CD4-positive, CD25-positive, alpha-beta regulatory T cell (primary cell): ENCODE measurements at regions not wholly inside any gene's neighbourhood (a gene's known extent, or its start where the extent isn't known, plus 50 kb on each side); places are given as distances from the start of the nearest gene placed in this dataset.
"Not testable (repeated sequence)": the region's sequence is repeated elsewhere in the genome, so short reads cannot be mapped to it uniquely, and the experiment has no call there.

Experiments used
- ATAC-seq, 2 donors: fragments of 150-1000 bp; cut with Tn5 transposase; one replicate each; pipeline ENCODE4 v1.10.0; 2021; ENCODE audit warnings: low read depth in 2 of 2, moderate number of reproducible peaks in 2 of 2, moderate library complexity in 1 of 2
- DNase-seq, 3 donors: peaks; one replicate each; pipeline versions ENCODE4 v3.0.0 to v3.0.0-alpha.2; 2012 to 2022; ENCODE audit warnings: mixed read lengths in 1 of 3
- H3K27ac ChIP-seq: one replicate; pipeline ENCODE4 v1.7.0; 2013; ENCODE audit warnings: mild to moderate bottlenecking, low read length; ENCODE audit not compliant: insufficient read depth, poor library complexity, severe bottlenecking
- H3K27me3 ChIP-seq: one replicate; pipeline ENCODE4 v1.7.0; 2013; ENCODE audit warnings: low read length; ENCODE audit not compliant: control insufficient read depth, insufficient read depth
- H3K36me3 ChIP-seq: one replicate; pipeline ENCODE4 v1.7.0; 2013; ENCODE audit warnings: mild to moderate bottlenecking, low read length, moderate library complexity; ENCODE audit not compliant: control insufficient read depth, insufficient read depth
- H3K4me1 ChIP-seq: 2 replicates; pipeline ENCODE4 v1.7.0; 2013; ENCODE audit warnings: mild to moderate bottlenecking, low read length; ENCODE audit not compliant: insufficient read depth, control insufficient read depth, poor library complexity, severe bottlenecking
- H3K4me3 ChIP-seq: one replicate; pipeline ENCODE4 v1.7.0; 2013; ENCODE audit warnings: low read depth, mild to moderate bottlenecking, low read length, moderate library complexity
- H3K9me3 ChIP-seq, 2 experiments: 1 replicate in 1 of 2; 2 replicates in 1 of 2; pipeline ENCODE4 v1.7.0; 2013; ENCODE audit warnings: low read length in 2 of 2, mild to moderate bottlenecking in 1 of 2, moderate library complexity in 1 of 2; ENCODE audit not compliant: control insufficient read depth in 2 of 2
- H3K27ac Mint-ChIP-seq, 3 donors: one replicate each; pipeline ENCODE4 v1.8.0; 2020 to 2022; ENCODE audit warnings: mild to moderate bottlenecking in 3 of 3, mixed read lengths in 3 of 3, moderate library complexity in 2 of 3
- H3K27me3 Mint-ChIP-seq: one replicate; pipeline ENCODE4 v1.8.0; 2022; ENCODE audit warnings: mild to moderate bottlenecking, mixed read lengths
- H3K36me3 Mint-ChIP-seq: one replicate; pipeline ENCODE4 v1.8.0; 2020; ENCODE audit warnings: mixed read lengths
- H3K4me1 Mint-ChIP-seq, 4 donors: one replicate each; pipeline ENCODE4 v1.8.0; 2020 to 2022; ENCODE audit warnings: mixed read lengths in 4 of 4, mild to moderate bottlenecking in 1 of 4
- H3K4me3 Mint-ChIP-seq, 4 donors: one replicate each; pipeline ENCODE4 v1.8.0; 2020 to 2022; ENCODE audit warnings: mild to moderate bottlenecking in 4 of 4, mixed read lengths in 4 of 4, moderate library complexity in 3 of 4
- H3K9me3 Mint-ChIP-seq, 7 donors: one replicate each; pipeline ENCODE4 v1.8.0; 2020 to 2022; ENCODE audit warnings: mixed read lengths in 7 of 7, mild to moderate bottlenecking in 3 of 7, moderate library complexity in 2 of 7

DNA sequence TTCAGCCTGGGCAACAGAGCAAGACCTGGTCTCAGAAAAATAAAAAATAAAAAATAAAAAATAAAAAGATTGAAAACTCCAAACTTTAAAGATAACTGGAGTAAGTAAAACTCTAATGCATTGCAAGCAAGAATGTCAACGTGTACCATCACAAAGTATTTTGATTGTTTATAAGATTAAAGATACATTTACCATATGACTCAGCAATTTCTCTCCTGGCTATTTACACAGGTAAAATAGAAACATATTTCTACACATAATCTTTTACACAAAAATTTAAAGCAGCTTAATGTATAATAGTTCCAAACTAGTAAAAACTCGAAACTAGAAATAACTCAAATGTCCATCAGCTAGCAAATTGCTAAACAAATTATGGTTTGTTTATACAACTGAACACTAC, 456.1 kb upstream of the RGS18 start:
- no peaks in the 10 kb centered on the region for H3K4me1 Mint-ChIP-seq
- no peak overlapping the region for H3K4me3 Mint-ChIP-seq
- DNase-seq = no peak
- peaks cover 0 to 4% (median 3%) of the 10 kb centered on the region in 7 donors for H3K9me3 Mint-ChIP-seq
- no peaks in the 10 kb centered on the region for H3K27me3 ChIP-seq
- no peak overlapping the region for H3K27ac Mint-ChIP-seq
- no peak for ATAC-seq
- H3K9me3 ChIP-seq = no peaks in the 10 kb centered on the region
- no peak overlapping the region for H3K27ac ChIP-seq
- H3K36me3 ChIP-seq = no peaks in the 10 kb centered on the region
- H3K27me3 Mint-ChIP-seq = no peaks in the 10 kb centered on the region
- no peaks in the 10 kb centered on the region for H3K4me1 ChIP-seq
- no peak overlapping the region for H3K4me3 ChIP-seq
- no peaks in the 10 kb centered on the region for H3K36me3 Mint-ChIP-seq

DNA sequence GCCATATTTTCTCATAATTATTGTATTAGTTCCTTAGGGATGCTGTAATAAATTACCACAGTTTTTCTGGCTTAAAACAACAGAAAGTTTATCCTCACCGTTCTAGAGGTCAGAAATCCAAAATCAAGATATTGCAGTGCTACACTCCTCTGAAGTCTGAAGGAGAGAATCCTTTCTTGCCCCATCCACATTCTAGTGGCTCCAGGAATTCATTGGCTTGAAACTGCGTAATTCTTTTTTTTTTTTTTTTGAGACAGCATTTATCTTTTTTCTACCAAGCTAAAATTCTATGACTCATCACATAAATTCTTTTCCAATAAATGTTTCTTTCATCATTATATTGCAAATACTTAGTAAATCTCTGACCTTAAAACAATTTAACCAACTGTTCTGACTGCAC, 451.0 kb upstream of the RGS18 start:
- no peak overlapping the region for H3K4me3 Mint-ChIP-seq
- Histone ChIP-seq H3K36me3 (no peaks in the 10 kb centered on the region), H3K27me3 (no peaks in the 10 kb centered on the region), H3K27ac (no peak overlapping the region), H3K4me3 (no peak overlapping the region), H3K4me1 (no peaks in the 10 kb centered on the region), H3K9me3 (no peaks in the 10 kb centered on the region)
- no peak overlapping the region for H3K27ac Mint-ChIP-seq
- DNase-seq = no peak
- no peak for ATAC-seq
- H3K27me3 Mint-ChIP-seq = no peaks in the 10 kb centered on the region
- H3K36me3 Mint-ChIP-seq = no peaks in the 10 kb centered on the region
- no peaks in the 10 kb centered on the region for H3K4me1 Mint-ChIP-seq
- H3K9me3 Mint-ChIP-seq = peaks cover 0 to 9% (median 1%) of the 10 kb centered on the region in 7 donors

DNA sequence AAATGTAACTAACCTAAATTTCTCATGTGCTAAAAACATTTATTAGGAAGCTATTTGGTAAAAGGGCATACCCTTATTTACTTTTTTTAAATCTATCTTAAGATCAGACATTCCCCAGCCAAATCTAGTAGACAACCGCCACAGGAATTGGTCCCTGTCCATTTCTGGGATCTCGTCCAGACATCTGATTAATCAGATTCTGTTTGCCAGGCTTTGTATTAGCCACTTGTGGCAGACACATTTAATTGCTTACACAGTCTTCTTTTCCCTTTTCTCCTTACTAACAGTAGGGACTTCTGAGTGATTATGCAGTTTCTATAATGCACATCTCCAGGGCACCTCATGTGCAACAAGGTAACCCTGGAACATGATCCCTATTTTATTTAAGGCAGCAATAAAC, 449.0 kb upstream of the RGS18 start:
- Mint-ChIP-seq H3K36me3 (no peaks in the 10 kb centered on the region), H3K27ac (no peak overlapping the region), H3K4me3 (no peak overlapping the region), H3K27me3 (no peaks in the 10 kb centered on the region), H3K9me3 (peaks cover 0 to 9% (median 1%) of the 10 kb centered on the region in 7 donors), H3K4me1 (no peaks in the 10 kb centered on the region)
- Histone ChIP-seq H3K4me1 (no peaks in the 10 kb centered on the region), H3K36me3 (no peaks in the 10 kb centered on the region), H3K27ac (no peak overlapping the region), H3K4me3 (no peak overlapping the region), H3K27me3 (no peaks in the 10 kb centered on the region), H3K9me3 (no peaks in the 10 kb centered on the region)
- no peak for ATAC-seq
- no peak for DNase-seq

DNA sequence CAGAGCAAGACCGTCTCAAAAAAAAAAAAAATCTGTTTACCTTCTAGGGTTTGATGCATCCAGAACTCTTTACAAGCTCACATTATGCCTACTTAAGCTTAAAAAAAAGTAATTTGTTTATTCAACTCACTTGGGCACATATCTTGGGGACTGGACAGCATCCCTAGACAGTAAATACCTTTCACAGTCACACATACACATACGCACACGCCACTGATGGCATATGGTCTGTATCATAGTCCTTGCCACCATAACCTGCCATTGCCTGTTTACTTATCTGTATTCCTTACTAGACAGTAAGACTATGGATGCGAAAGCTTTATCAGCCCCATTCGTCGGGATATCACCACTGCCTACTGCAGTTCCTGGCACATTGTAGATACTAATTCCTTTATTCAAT, 446.3 kb upstream of the RGS18 start:
- H3K4me1 Mint-ChIP-seq = no peaks in the 10 kb centered on the region
- Histone ChIP-seq H3K9me3 (no peaks in the 10 kb centered on the region), H3K4me1 (no peaks in the 10 kb centered on the region), H3K36me3 (no peaks in the 10 kb centered on the region), H3K4me3 (no peak overlapping the region), H3K27ac (no peak overlapping the region), H3K27me3 (no peaks in the 10 kb centered on the region)
- peaks cover 0 to 17% (median 6%) of the 10 kb centered on the region in 7 donors for H3K9me3 Mint-ChIP-seq
- no peaks in the 10 kb centered on the region for H3K27me3 Mint-ChIP-seq
- H3K4me3 Mint-ChIP-seq = no peak overlapping the region
- ATAC-seq (no peak), DNase-seq (no peak)
- H3K36me3 Mint-ChIP-seq = no peaks in the 10 kb centered on the region
- no peak overlapping the region for H3K27ac Mint-ChIP-seq

DNA sequence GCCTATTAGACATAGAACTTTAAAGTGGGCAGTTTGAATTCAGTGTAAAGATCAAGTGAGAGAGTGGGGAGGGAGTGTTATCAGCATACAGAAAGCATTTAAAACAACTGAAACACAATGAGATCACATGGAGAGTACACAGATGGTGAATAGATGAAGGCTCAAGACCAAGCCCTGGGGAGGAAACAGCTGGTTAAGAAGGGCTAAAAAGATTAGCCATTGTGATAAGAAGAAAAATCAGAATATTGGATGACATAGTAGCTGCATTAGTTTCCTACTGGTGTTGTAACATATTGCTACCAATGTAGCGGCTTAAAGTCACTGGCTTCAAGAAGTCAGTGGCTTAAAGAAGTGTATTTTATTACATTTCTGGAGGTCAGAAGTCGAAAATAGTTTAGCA, 443.4 kb upstream of the RGS18 start:
- no peaks in the 10 kb centered on the region for H3K27me3 ChIP-seq
- no peaks in the 10 kb centered on the region for H3K4me1 ChIP-seq
- ATAC-seq = no peak
- H3K27me3 Mint-ChIP-seq = no peaks in the 10 kb centered on the region
- H3K9me3 Mint-ChIP-seq = peaks cover 0 to 13% (median 3%) of the 10 kb centered on the region in 7 donors
- no peaks in the 10 kb centered on the region for H3K4me1 Mint-ChIP-seq
- H3K4me3 Mint-ChIP-seq = no peak overlapping the region
- H3K36me3 Mint-ChIP-seq = no peaks in the 10 kb centered on the region
- H3K9me3 ChIP-seq = no peaks in the 10 kb centered on the region
- no peak overlapping the region for H3K4me3 ChIP-seq
- H3K36me3 ChIP-seq = no peaks in the 10 kb centered on the region
- no peak for DNase-seq
- no peak overlapping the region for H3K27ac Mint-ChIP-seq
- H3K27ac ChIP-seq = no peak overlapping the region

DNA sequence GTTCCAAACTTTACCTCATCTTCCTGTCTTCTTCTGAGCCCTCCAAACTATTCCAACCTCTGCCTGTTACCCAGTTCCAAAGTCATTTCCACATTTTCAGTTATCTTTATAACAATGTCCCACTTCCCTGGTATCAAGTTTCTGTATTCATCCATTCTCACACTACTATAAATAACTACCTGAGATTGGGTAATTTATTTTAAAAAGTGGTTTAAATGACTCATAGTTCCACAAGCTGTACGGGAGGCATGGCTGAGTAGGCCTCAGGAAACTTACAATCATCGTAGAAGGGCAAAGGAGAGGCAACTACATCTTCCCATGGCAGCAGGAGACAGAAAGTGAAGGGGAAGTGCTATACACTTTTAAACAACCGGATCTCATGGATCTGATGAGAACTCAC, 428.5 kb upstream of the RGS18 start:
- ATAC-seq (no peak), DNase-seq (no peak)
- H3K27ac ChIP-seq = no peak overlapping the region
- H3K4me3 ChIP-seq = no peak overlapping the region
- Mint-ChIP-seq H3K9me3 (peaks cover 2 to 18% (median 13%) of the 10 kb centered on the region in 7 donors), H3K27ac (no peak overlapping the region), H3K4me3 (no peak overlapping the region), H3K4me1 (no peaks in the 10 kb centered on the region), H3K27me3 (no peaks in the 10 kb centered on the region), H3K36me3 (no peaks in the 10 kb centered on the region)
- peaks cover 0 to 3% of the 10 kb centered on the region in 2 experiments for H3K9me3 ChIP-seq
- no peaks in the 10 kb centered on the region for H3K4me1 ChIP-seq
- H3K27me3 ChIP-seq = no peaks in the 10 kb centered on the region
- H3K36me3 ChIP-seq = no peaks in the 10 kb centered on the region

DNA sequence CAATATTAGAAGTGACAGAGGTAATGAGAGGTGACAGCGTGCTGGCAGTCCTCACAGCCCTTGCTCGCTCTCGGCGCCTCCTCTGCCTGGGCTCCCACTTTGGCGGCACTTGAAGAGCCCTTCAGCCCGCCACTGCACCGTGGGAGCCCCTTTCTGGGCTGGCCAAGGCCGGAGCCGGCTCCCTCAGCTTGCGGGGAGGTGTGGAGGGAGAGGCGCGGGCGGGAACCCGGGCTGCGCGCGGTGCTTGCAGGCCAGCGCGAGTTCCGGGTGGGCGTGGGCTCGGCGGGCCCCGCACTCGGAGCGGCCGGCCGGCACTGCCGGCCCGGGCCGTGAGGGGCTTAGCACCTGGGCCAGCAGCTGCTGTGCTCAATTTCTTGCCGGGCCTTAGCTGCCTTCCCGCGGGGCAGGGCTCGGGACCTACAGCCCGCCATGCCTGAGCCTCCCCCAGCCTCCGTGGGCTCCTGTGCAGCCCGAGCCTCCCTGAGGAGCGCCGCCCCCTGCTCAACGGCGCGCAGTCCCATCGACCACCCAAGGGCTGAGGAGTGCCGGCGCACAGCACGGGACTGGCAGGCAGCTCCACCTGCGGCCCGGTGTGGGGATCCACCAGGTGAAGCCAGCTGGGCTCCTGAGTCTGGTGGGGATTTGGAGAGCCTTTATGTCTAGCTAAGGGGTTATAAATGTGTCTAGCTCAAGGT, 426.5 kb upstream of the RGS18 start:
- ATAC-seq, H3K4me1 ChIP-seq, DNase-seq, H3K27ac ChIP-seq, H3K4me3 Mint-ChIP-seq, H3K36me3 ChIP-seq, H3K4me1 Mint-ChIP-seq, H3K36me3 Mint-ChIP-seq, H3K9me3 ChIP-seq, H3K4me3 ChIP-seq, H3K27me3 Mint-ChIP-seq, H3K27ac Mint-ChIP-seq, H3K27me3 ChIP-seq: not testable (repeated sequence)
- H3K9me3 Mint-ChIP-seq = peaks cover 2 to 26% (median 11%) of the 10 kb centered on the region in 7 donors

DNA sequence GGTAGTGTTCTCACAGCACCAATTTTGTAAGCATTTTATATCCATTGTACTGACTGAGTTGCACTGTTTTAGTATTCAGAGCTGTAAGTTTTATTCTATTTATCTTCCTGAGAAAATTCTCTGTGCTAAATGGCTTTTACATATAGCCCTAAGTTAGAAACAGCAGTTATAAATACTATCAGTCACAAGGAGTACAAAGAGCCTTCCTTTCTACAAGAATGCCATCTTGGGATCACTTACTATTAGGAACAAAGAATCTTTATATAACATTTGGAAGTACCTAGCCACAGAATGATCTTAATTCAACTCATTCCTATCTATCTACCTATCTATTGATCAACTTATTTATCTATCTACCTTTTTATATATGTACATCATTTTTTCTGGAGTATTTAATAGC, 423.9 kb upstream of the RGS18 start:
- Histone ChIP-seq H3K4me3 (no peak overlapping the region), H3K9me3 (peaks cover 0 to 3% of the 10 kb centered on the region in 2 experiments), H3K27ac (no peak overlapping the region), H3K4me1 (no peaks in the 10 kb centered on the region), H3K27me3 (no peaks in the 10 kb centered on the region), H3K36me3 (no peaks in the 10 kb centered on the region)
- H3K4me1 Mint-ChIP-seq = no peaks in the 10 kb centered on the region
- peaks cover 0 to 24% (median 8%) of the 10 kb centered on the region in 7 donors for H3K9me3 Mint-ChIP-seq
- DNase-seq = no peak
- no peak overlapping the region for H3K4me3 Mint-ChIP-seq
- ATAC-seq = no peak
- H3K27me3 Mint-ChIP-seq = no peaks in the 10 kb centered on the region
- no peak overlapping the region for H3K27ac Mint-ChIP-seq
- no peaks in the 10 kb centered on the region for H3K36me3 Mint-ChIP-seq
